H9 (cell line): ENCODE measurements at regions not wholly inside any gene's neighbourhood (a gene's known extent, or its start where the extent isn't known, plus 50 kb on each side); places are given as distances from the start of the nearest gene placed in this dataset.

ENCODE experiments used
- DNase-seq: peaks from one replicate; pipeline ENCODE4 v3.0.0-alpha.2; 2017
- H2AFZ ChIP-seq: one replicate; pipeline ENCODE4 v1.6.1; 2013; ENCODE audit warnings: mild to moderate bottlenecking, low read length, control low read depth, moderate library complexity
- H2AK5ac ChIP-seq: 2 replicates; pipeline ENCODE4 v1.6.1; 2013; ENCODE audit warnings: low read length, control low read depth, mixed read lengths; ENCODE audit not compliant: insufficient read length
- H2BK120ac ChIP-seq: one replicate; pipeline ENCODE4 v1.6.1; 2013; ENCODE audit warnings: low read depth, mild to moderate bottlenecking, low read length, control low read depth, inconsistent platforms; ENCODE audit not compliant: poor library complexity, severe bottlenecking
- H2BK12ac ChIP-seq: 2 replicates; pipeline ENCODE4 v1.6.1; 2013; ENCODE audit warnings: low read length, control low read depth, mixed read lengths, low read depth; ENCODE audit not compliant: insufficient read length
- H2BK15ac ChIP-seq: 2 replicates; pipeline ENCODE4 v1.6.1; 2013; ENCODE audit warnings: low read depth, low read length, control low read depth
- H2BK20ac ChIP-seq: one replicate; pipeline ENCODE4 v1.6.1; 2013; ENCODE audit warnings: low read depth, mild to moderate bottlenecking, low read length, control low read depth, inconsistent platforms; ENCODE audit not compliant: poor library complexity, severe bottlenecking
- H2BK5ac ChIP-seq: 2 replicates; pipeline ENCODE4 v1.6.1; 2013; ENCODE audit warnings: low read length, control low read depth, mixed read lengths; ENCODE audit not compliant: insufficient read length
- H3K14ac ChIP-seq: 2 replicates; pipeline ENCODE4 v1.6.1; 2013; ENCODE audit warnings: low read length, control low read depth; ENCODE audit not compliant: insufficient read depth
- H3K18ac ChIP-seq: 2 replicates; pipeline ENCODE4 v1.6.1; 2013; ENCODE audit warnings: low read depth, mild to moderate bottlenecking, mixed read lengths, low read length, control low read depth; ENCODE audit not compliant: insufficient read length
- H3K23ac ChIP-seq: 2 replicates; pipeline ENCODE4 v1.6.1; 2013; ENCODE audit warnings: low read length, control low read depth, mixed read lengths, low read depth; ENCODE audit not compliant: insufficient read length
- H3K23me2 ChIP-seq: 2 replicates; pipeline ENCODE4 v1.6.1; 2013; ENCODE audit warnings: low read depth, mild to moderate bottlenecking, mixed read lengths, low read length, control low read depth; ENCODE audit not compliant: insufficient read length, poor library complexity, severe bottlenecking
- H3K27ac ChIP-seq: 2 replicates; pipeline ENCODE4 v1.5.1; 2013; ENCODE audit warnings: low read length, control low read depth, mixed read lengths, low read depth; ENCODE audit not compliant: insufficient read length
- H3K27me3 ChIP-seq: 2 replicates; pipeline ENCODE4 v1.6.1; 2013; ENCODE audit warnings: low read length, control low read depth, inconsistent platforms; ENCODE audit not compliant: insufficient read depth
- H3K4ac ChIP-seq: 2 replicates; pipeline ENCODE4 v1.6.1; 2013; ENCODE audit warnings: low read depth, mild to moderate bottlenecking, control low read depth, inconsistent platforms, low read length, moderate library complexity
- H3K4me1 ChIP-seq: 2 replicates; pipeline ENCODE4 v1.6.1; 2013; ENCODE audit warnings: low read length, control low read depth, inconsistent platforms; ENCODE audit not compliant: insufficient read depth
- H3K4me2 ChIP-seq: 2 replicates; pipeline ENCODE4 v1.6.1; 2013; ENCODE audit warnings: low read length, control low read depth, mixed read lengths; ENCODE audit not compliant: insufficient read length, insufficient read depth
- H3K56ac ChIP-seq: 2 replicates; pipeline ENCODE4 v1.6.1; 2013; ENCODE audit warnings: low read depth, mild to moderate bottlenecking, mixed read lengths, low read length, control low read depth; ENCODE audit not compliant: insufficient read length
- H3K79me1 ChIP-seq: 2 replicates; pipeline ENCODE4 v1.6.1; 2013; ENCODE audit warnings: low read depth, mild to moderate bottlenecking, moderate library complexity, low read length, control low read depth, inconsistent platforms; ENCODE audit not compliant: insufficient read depth, poor library complexity, severe bottlenecking
- H3K79me2 ChIP-seq: 2 replicates; pipeline ENCODE4 v1.6.1; 2013; ENCODE audit warnings: low read length, control low read depth, inconsistent platforms; ENCODE audit not compliant: insufficient read depth
- H3K9ac ChIP-seq: 2 replicates; pipeline ENCODE4 v1.6.1; 2013; ENCODE audit warnings: low read length, control low read depth, mixed read lengths; ENCODE audit not compliant: insufficient read length; ENCODE audit errors: extremely low read depth
- H3K9me3 ChIP-seq: one replicate; pipeline ENCODE4 v1.6.1; 2013; ENCODE audit warnings: low read depth, low read length, inconsistent platforms; ENCODE audit not compliant: control insufficient read depth
- H3T11ph ChIP-seq: one replicate; pipeline ENCODE4 v1.6.1; 2013; ENCODE audit warnings: mild to moderate bottlenecking, low read length, control low read depth, inconsistent platforms
- H4K20me1 ChIP-seq: one replicate; pipeline ENCODE4 v1.6.1; 2013; ENCODE audit not compliant: control insufficient read depth, insufficient read length, insufficient read depth
- H4K5ac ChIP-seq: 2 replicates; pipeline ENCODE4 v1.6.1; 2013; ENCODE audit warnings: low read depth, mild to moderate bottlenecking, mixed read lengths, low read length, control low read depth; ENCODE audit not compliant: insufficient read length
- H4K8ac ChIP-seq: replicated peaks from 2 replicates; pipeline ENCODE4 v1.6.1; 2013; ENCODE audit warnings: low read length, control low read depth, mixed read lengths, low read depth; ENCODE audit not compliant: insufficient read length
- H4K91ac ChIP-seq: 2 replicates; pipeline ENCODE4 v1.6.1; 2013; ENCODE audit warnings: low read depth, mild to moderate bottlenecking, moderate library complexity, mixed read lengths, low read length, control low read depth; ENCODE audit not compliant: insufficient read length
- H3K27ac Mint-ChIP-seq, 3 experiments: 2 replicates in 2 of 3; 3 replicates in 1 of 3; pipeline ENCODE4 v1.8.0; 2020 to 2021; ENCODE audit warnings: mixed read lengths in 3 of 3, mild to moderate bottlenecking in 1 of 3, moderate library complexity in 1 of 3
- H3K27me3 Mint-ChIP-seq: 2 replicates; pipeline ENCODE4 v1.8.0; 2021; ENCODE audit warnings: low read depth, mild to moderate bottlenecking, moderate library complexity, mixed read lengths
- H3K36me3 Mint-ChIP-seq, 3 experiments: 2 replicates in 2 of 3; 3 replicates in 1 of 3; pipeline ENCODE4 v1.8.0; 2020 to 2021; ENCODE audit warnings: low read depth in 3 of 3, mixed read lengths in 3 of 3; ENCODE audit not compliant: insufficient read depth in 1 of 3
- H3K4me1 Mint-ChIP-seq, 2 experiments: 2 replicates each; pipeline ENCODE4 v1.8.0; 2020; ENCODE audit warnings: mixed read lengths in 2 of 2
- H3K4me3 Mint-ChIP-seq, 2 experiments: 2 replicates in 1 of 2; 3 replicates in 1 of 2; pipeline ENCODE4 v1.8.0; 2020 to 2021; ENCODE audit warnings: mild to moderate bottlenecking in 2 of 2, mixed read lengths in 2 of 2, moderate library complexity in 1 of 2
- H3K9me3 Mint-ChIP-seq, 2 experiments: 2 replicates in 1 of 2; 3 replicates in 1 of 2; pipeline ENCODE4 v1.8.0; 2020; ENCODE audit warnings: mild to moderate bottlenecking in 2 of 2, mixed read lengths in 2 of 2, moderate library complexity in 1 of 2
- CTCF ChIP-seq: fragments of 200-600 bp; sonication (generic); conservative IDR thresholded peaks from 3 replicates; pipeline ENCODE4 v1.8.0; 2021; ENCODE audit warnings: antibody characterized with exemption, mild to moderate bottlenecking
- WGBS: extraction: QIAGEN DNeasy Blood & Tissue Kit; methylation state at CpG from one replicate; pipeline ENCODE4 v1.1.7; 2013; ENCODE audit warnings: missing lambda C conversion rate, low lambda C conversion rate, mixed read lengths; ENCODE audit not compliant: insufficient read length; ENCODE audit errors: extremely low coverage; 5-methylcytosine and 5-hydroxymethylcytosine counted together

DNA sequence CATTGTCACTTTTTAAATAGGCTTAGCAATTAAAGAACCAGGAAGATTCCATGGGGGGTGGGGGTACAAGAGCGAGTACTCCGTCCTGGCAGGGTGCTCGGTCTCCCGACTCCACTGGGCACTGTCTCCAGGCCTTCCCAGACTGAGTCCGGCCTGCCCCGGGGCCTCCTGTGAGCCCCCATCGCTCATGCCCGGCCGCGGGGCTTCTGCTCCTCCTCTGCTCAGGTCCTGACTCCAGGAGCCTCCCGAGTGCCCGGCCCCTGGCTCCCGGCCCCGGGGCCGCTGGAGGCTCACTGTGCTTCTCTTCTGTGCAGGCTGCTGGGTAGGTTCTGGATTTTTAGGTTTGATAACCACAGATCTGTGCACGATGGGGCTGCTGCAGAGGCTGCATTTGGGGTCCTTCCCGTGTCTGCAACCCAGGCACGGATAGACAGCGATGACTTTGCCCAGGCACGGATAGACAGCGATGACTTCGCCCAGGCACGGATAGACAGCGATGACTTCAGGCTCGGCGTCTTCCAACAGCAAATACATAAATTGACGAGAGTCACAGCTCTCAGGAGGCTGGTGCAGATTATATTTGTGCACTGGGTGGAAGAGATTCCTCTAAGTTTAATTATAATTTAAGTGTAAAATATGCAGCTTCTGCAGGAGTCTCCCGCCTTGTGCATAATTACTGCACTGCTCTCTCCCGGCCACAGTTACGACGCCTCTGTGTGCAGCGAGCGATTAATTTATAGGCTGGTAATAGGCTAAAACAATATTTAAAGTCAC, 74.8 kb upstream of the RXRA start:
- peaks cover 0 to 4% (median 0%) of the 10 kb centered on the region in 3 experiments; a peak in 1 of 7 replicates for H3K36me3 Mint-ChIP-seq
- peaks cover 3 to 13% of the 10 kb centered on the region in 2 experiments for H3K4me1 Mint-ChIP-seq
- WGBS, result no CpG with 5 or more reads among the region's 33 CpGs
- H2AFZ ChIP-seq, result no peak overlapping the region
- H4K20me1 ChIP-seq, result no peaks in the 10 kb centered on the region
- no peak overlapping the region for H3K9ac ChIP-seq
- DNase-seq, result no peak
- H3K79me2 ChIP-seq, result no peaks in the 10 kb centered on the region
- no peak overlapping the region for H3K27ac Mint-ChIP-seq
- peak overlapping the region; percentile 59; the same call in 1 of the 2 replicates for H3K14ac ChIP-seq
- H2BK5ac ChIP-seq, result no peak overlapping the region
- H3K9me3 ChIP-seq, result no peaks in the 10 kb centered on the region
- no peaks in the 10 kb centered on the region for H3K4me1 ChIP-seq
- H3K4me2 ChIP-seq, result no peak overlapping the region
- H3K9me3 Mint-ChIP-seq, result peaks cover 12% of the 10 kb centered on the region in 2 experiments
- no peak overlapping the region for H4K8ac ChIP-seq
- H4K5ac ChIP-seq, result no peak overlapping the region
- H3K23me2 ChIP-seq, result no peaks in the 10 kb centered on the region
- no peak overlapping the region for H4K91ac ChIP-seq
- H3K27me3 ChIP-seq, result no peaks in the 10 kb centered on the region
- H3K56ac ChIP-seq, result no peak overlapping the region
- no peak overlapping the region for H2BK120ac ChIP-seq
- no peak overlapping the region for H2AK5ac ChIP-seq
- no peak overlapping the region for H2BK12ac ChIP-seq
- H3K4me3 Mint-ChIP-seq, result no peak overlapping the region
- no peak overlapping the region for H3K18ac ChIP-seq
- no peak overlapping the region for H3K4ac ChIP-seq
- H3K79me1 ChIP-seq, result no peaks in the 10 kb centered on the region
- no peak overlapping the region for H2BK15ac ChIP-seq
- TF ChIP-seq CTCF, result no peak
- no peak overlapping the region for H3K23ac ChIP-seq
- no peak overlapping the region for H3T11ph ChIP-seq
- peaks cover 9% of the 10 kb centered on the region for H3K27me3 Mint-ChIP-seq
- no peak overlapping the region for H2BK20ac ChIP-seq
- no peak overlapping the region for H3K27ac ChIP-seq
